ENCODE measurements at regions not wholly inside any gene's neighbourhood (a gene's known extent, or its start where the extent isn't known, plus 50 kb on each side); places are given as distances from the start of the nearest gene placed in this dataset.

DNA sequence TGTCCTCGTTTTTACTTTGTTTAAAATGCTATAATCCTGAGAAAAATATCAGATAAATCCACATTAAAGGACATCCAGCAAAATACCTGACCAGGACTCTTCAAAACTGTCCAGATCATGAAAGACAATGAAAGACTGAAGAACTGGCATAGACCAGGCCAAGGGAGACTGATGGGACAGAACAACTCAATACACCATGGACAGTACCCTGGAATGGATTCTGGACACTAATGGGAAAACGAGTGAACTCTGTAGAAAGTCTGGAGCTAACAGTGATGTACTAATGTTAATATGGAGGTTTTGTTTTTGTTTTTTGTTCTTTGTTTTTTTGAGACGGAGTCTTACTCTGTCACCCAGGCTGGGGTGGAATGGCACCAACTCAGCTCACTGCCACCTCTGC, 461.4 kb downstream of the CD83 start:
- in situ Hi-C loops (cut with MboI) (no loop called here), intact Hi-C loops (cut with micrococcal nuclease; ENCODE audit: unreplicated experiment) (no loop called here)
- Histone ChIP-seq H3K9ac (ENCODE audit: control insufficient read depth, insufficient read depth, low read length) (no peak overlapping the region), H2AFZ (ENCODE audit: control insufficient read depth, low read depth, low read length) (no peak overlapping the region), H3K36me3 (ENCODE audit: control insufficient read depth in 2 of 2, insufficient read depth in 2 of 2, low read length in 1 of 2) (no peaks in the 10 kb centered on the region), H3K27me3 (replicated peaks in 1 of 2; ENCODE audit: control insufficient read depth in 2 of 2, insufficient read depth in 2 of 2, low read length in 1 of 2) (no peaks in the 10 kb centered on the region), H3K4me3 (no peak overlapping the region), H3K79me2 (ENCODE audit: control insufficient read depth, insufficient read depth, low read length) (no peaks in the 10 kb centered on the region), H4K20me1 (ENCODE audit: control insufficient read depth, insufficient read depth) (no peaks in the 10 kb centered on the region), H3K9me3 (replicated peaks; ENCODE audit: control insufficient read depth, insufficient read depth, low read length) (no peaks in the 10 kb centered on the region), H3K27ac (ENCODE audit: control insufficient read depth, insufficient read depth) (no peak overlapping the region), H3K4me1 (ENCODE audit: control insufficient read depth, insufficient read depth, low read length) (no peaks in the 10 kb centered on the region), H3K4me2 (ENCODE audit: control insufficient read depth, insufficient read depth) (no peak overlapping the region)
- no peak for DNase-seq (ENCODE audit: low read depth, low spot score)
- BruUV-seq (replicated peaks): no TSS peak
- ChIA-PET SMC1A (ENCODE audit: uncharacterized antibody, unreplicated experiment) (interaction anchor here (0.6 to 1.6 kb wide), 3 partner anchors 9 to 306 kb away, joined by 3 to 5 read pairs (median 4); no protein-coding TSS in a partner anchor), RAD21 (ENCODE audit: unreplicated experiment) (no interaction called here), POLR2A (no interaction called here), CTCF (no interaction called here)
- WGBS (ENCODE audit: insufficient coverage, insufficient replicate concordance, low lambda C conversion rate, missing lambda C conversion rate): 43% methylated on average over 3 of the region's 3 CpGs
- FAIRE-seq: no peak
- ATAC-seq: no peak
- no peak for TF ChIP-seq NR2C1 (IDR thresholded peaks at IDR 0.05)
- TF ChIP-seq, protein P1, sequence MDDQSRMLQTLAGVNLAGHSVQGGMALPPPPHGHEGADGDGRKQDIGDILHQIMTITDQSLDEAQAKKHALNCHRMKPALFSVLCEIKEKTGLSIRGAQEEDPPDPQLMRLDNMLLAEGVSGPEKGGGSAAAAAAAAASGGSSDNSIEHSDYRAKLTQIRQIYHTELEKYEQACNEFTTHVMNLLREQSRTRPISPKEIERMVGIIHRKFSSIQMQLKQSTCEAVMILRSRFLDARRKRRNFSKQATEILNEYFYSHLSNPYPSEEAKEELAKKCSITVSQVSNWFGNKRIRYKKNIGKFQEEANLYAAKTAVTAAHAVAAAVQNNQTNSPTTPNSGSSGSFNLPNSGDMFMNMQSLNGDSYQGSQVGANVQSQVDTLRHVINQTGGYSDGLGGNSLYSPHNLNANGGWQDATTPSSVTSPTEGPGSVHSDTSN (IDR thresholded peaks at IDR 0.05; ENCODE audit: insufficient replicate concordance, low read depth, low read length): no peak
- no peak for TF ChIP-seq POU2F2 (IDR thresholded peaks at IDR 0.05; ENCODE audit: borderline replicate concordance, low read depth, low read length)
- no peak for TF ChIP-seq RFX5 (IDR thresholded peaks at IDR 0.05; ENCODE audit: low read depth, low read length)
- no peak for TF ChIP-seq SIN3A (IDR thresholded peaks at IDR 0.05; ENCODE audit: low read depth, low read length)
- TF ChIP-seq RUNX3 (IDR thresholded peaks at IDR 0.05; ENCODE audit: low read length): no peak
- TF ChIP-seq MTA3 (IDR thresholded peaks at IDR 0.05; ENCODE audit: borderline replicate concordance, low read length): no peak
- no peak for TF ChIP-seq PAX5 (IDR thresholded peaks at IDR 0.05; ENCODE audit: borderline replicate concordance, low read depth, low read length)
- no peak for TF ChIP-seq CREM (IDR thresholded peaks at IDR 0.05; ENCODE audit: low read depth)
- TF ChIP-seq JUND (IDR thresholded peaks at IDR 0.05; ENCODE audit: low read depth, low read length): no peak
- TF ChIP-seq, protein P2, sequence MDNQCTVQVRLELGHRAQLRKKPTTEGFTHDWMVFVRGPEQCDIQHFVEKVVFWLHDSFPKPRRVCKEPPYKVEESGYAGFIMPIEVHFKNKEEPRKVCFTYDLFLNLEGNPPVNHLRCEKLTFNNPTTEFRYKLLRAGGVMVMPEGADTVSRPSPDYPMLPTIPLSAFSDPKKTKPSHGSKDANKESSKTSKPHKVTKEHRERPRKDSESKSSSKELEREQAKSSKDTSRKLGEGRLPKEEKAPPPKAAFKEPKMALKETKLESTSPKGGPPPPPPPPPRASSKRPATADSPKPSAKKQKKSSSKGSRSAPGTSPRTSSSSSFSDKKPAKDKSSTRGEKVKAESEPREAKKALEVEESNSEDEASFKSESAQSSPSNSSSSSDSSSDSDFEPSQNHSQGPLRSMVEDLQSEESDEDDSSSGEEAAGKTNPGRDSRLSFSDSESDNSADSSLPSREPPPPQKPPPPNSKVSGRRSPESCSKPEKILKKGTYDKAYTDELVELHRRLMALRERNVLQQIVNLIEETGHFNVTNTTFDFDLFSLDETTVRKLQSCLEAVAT (IDR thresholded peaks at IDR 0.05): no peak
- no peak for TF ChIP-seq NRF1 (conservative IDR thresholded peaks at IDR 0.05; ENCODE audit: low read depth, low read length)

All from GM12878 (cell line).